Esophagus (tissue), 2 donors: ENCODE measurements at regions not wholly inside any gene's neighbourhood (a gene's known extent, or its start where the extent isn't known, plus 50 kb on each side); places are given as distances from the start of the nearest gene placed in this dataset.

Experiments
- H3K27ac ChIP-seq, 2 donors: one replicate each; pipeline ENCODE4 v1.5.1; 2013; ENCODE audit warnings: low read depth in 2 of 2, mild to moderate bottlenecking in 2 of 2, inconsistent platforms in 1 of 2, low read length in 1 of 2, moderate library complexity in 1 of 2
- H3K27me3 ChIP-seq, 2 donors: one replicate each; pipeline ENCODE4 v1.6.1; 2013; ENCODE audit warnings: low read length in 2 of 2, control low read depth in 1 of 2, mild to moderate bottlenecking in 1 of 2; ENCODE audit not compliant: insufficient read depth in 2 of 2, control insufficient read depth in 1 of 2
- H3K36me3 ChIP-seq, 2 donors: one replicate each; pipeline ENCODE4 v1.6.1; 2013; ENCODE audit warnings: low read length in 1 of 2; ENCODE audit not compliant: control insufficient read depth in 2 of 2, insufficient read depth in 2 of 2
- H3K4me1 ChIP-seq, 2 donors: one replicate each; pipeline ENCODE4 v1.6.1; 2013; ENCODE audit warnings: low read length in 1 of 2; ENCODE audit not compliant: control insufficient read depth in 2 of 2, insufficient read depth in 2 of 2
- H3K4me3 ChIP-seq, 2 donors: one replicate each; pipeline ENCODE4 v1.5.1; 2013; ENCODE audit warnings: low read length in 2 of 2, mild to moderate bottlenecking in 2 of 2, low read depth in 1 of 2, moderate library complexity in 1 of 2
- H3K9me3 ChIP-seq, 2 donors: one replicate each; pipeline ENCODE4 v1.6.1; 2013; ENCODE audit warnings: mild to moderate bottlenecking in 2 of 2, low read depth in 1 of 2, low read length in 1 of 2, moderate library complexity in 1 of 2; ENCODE audit not compliant: control insufficient read depth in 2 of 2, insufficient read depth in 1 of 2
- WGBS, 2 donors: extraction: QIAGEN DNeasy Blood & Tissue Kit; methylation state at CpG; one replicate each; pipeline ENCODE4 v1.1.7; 2013; 5-methylcytosine and 5-hydroxymethylcytosine counted together
- donor health status: healthy with polysubstance abuse.
- donor health status: Bipolar disorder and iron deficiency.

DNA sequence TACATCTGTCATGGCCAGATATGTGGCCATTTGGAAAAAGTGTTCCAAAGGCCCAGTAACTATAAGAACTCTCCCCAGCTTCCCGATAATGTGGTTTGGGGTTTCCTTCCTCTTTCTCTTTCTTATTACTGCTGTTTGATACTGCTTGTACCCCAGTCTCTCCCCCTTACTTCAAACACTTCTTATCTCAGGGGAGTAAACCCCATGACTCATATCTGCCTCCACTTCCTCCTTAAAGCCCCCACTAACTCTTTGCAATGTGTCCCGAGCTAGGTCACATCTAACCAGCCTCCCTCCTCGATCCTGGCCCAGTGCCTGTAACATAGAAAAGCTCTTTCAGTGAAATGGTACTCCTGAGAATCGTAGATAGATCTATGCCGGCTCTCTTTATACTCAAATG is 82.4 kb upstream of the STARD13 start:
- Histone ChIP-seq H3K4me1 (no peaks in the 10 kb centered on the region), H3K36me3 (no peaks in the 10 kb centered on the region), H3K4me3 (no peak overlapping the region), H3K27me3 (no peaks in the 10 kb centered on the region), H3K9me3 (no peaks in the 10 kb centered on the region), H3K27ac (no peak overlapping the region)
- 60 to 71% methylated on average over 5 of the region's 5 CpGs for WGBS, 2 donors

GRCh38 chr13:33369073-33369472 is 83.5 kb upstream of the STARD13 start:
- Histone ChIP-seq H3K4me3 (no peak overlapping the region), H3K36me3 (no peaks in the 10 kb centered on the region), H3K27ac (no peak overlapping the region), H3K9me3 (no peaks in the 10 kb centered on the region), H3K4me1 (no peaks in the 10 kb centered on the region), H3K27me3 (no peaks in the 10 kb centered on the region)
- 62 to 71% methylated on average over 3 of the region's 3 CpGs for WGBS, 2 donors

GRCh38 chr13:33372251-33372919 is 86.8 kb upstream of the STARD13 start:
- H3K4me3 ChIP-seq, result no peak overlapping the region
- H3K27ac ChIP-seq, result no peak overlapping the region
- WGBS, 2 donors, result 72% methylated on average over 4 of the region's 4 CpGs

DNA sequence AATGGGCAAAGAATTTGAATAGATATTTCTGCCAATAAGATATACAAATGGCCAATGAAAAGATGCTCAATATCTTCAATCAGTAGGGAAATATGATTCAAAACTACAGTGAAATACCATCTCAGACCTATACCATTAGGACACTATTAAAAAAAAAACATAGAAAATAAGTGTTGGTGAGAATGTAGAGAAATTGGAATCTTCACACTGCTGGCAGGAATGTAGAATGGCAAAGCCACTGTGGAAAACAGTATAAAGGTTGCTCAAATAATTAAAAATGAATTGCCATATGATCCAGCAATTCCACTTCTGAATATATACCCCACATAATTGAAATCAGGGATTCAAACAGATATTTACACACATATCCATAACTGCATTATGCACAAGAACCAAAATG is 88.1 kb upstream of the STARD13 start:
- Histone ChIP-seq H3K27ac (no peak overlapping the region), H3K9me3 (no peaks in the 10 kb centered on the region), H3K36me3 (no peaks in the 10 kb centered on the region), H3K4me1 (no peaks in the 10 kb centered on the region), H3K4me3 (no peak overlapping the region), H3K27me3 (no peaks in the 10 kb centered on the region)

More at GRCh38 chr13:33372251-33372919, 86.8 kb upstream of the STARD13 start:
- Histone ChIP-seq H3K4me1 (no peaks in the 10 kb centered on the region), H3K27me3 (no peaks in the 10 kb centered on the region), H3K36me3 (no peaks in the 10 kb centered on the region), H3K9me3 (no peaks in the 10 kb centered on the region)

GRCh38 chr13:33375421-33375820 is 89.9 kb upstream of the STARD13 start:
- 80 to 90% methylated on average over 1 of the region's 1 CpG for WGBS, 2 donors
- no peaks in the 10 kb centered on the region for H3K4me1 ChIP-seq
- H3K9me3 ChIP-seq, result no peaks in the 10 kb centered on the region
- H3K4me3 ChIP-seq, result no peak overlapping the region
- no peaks in the 10 kb centered on the region for H3K27me3 ChIP-seq
- H3K36me3 ChIP-seq, result no peaks in the 10 kb centered on the region
- no peak overlapping the region for H3K27ac ChIP-seq

DNA sequence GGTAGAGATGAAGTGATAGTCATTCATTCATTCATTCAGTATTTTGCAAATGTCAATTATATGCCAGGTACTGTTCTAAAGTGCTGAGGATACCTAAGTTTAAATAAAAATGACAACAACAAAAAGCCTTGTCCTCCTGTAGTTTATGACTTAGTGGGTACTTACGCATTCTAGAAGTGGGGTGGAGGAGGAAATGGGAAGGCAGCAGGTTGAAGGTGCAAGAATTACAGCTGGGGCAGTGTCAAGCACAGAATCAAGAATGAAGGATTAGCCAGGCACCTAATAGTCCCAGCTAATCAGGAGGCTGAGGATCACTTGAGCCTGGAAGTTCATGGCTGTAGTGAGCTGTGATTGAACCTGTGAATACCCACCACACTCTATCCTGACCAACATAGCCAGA is 90.7 kb upstream of the STARD13 start:
- no peaks in the 10 kb centered on the region for H3K4me1 ChIP-seq
- 94 to 100% methylated on average over 1 of the region's 1 CpG for WGBS, 2 donors
- no peak overlapping the region for H3K27ac ChIP-seq
- H3K4me3 ChIP-seq, result no peak overlapping the region
- no peaks in the 10 kb centered on the region for H3K9me3 ChIP-seq
- no peaks in the 10 kb centered on the region for H3K27me3 ChIP-seq
- no peaks in the 10 kb centered on the region for H3K36me3 ChIP-seq

DNA sequence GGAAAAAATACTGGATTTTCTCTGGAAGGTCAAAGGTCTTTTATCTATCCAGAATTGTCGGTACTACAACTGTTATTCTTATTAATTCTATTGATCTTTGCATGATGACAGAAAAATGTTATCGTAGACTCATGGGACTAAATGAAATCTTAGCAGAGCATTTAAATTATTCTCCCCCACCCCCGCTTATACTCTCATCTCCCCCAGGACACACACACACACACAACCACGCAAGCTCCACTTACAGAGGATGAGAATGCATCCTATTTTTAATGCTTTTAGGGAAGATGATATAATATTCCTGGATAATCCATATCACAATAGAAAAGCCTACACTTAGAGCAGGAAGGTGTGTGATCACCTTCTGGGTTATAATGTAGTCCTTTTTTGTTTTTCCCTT is 91.9 kb upstream of the STARD13 start:
- Histone ChIP-seq H3K4me1 (no peaks in the 10 kb centered on the region), H3K27me3 (no peaks in the 10 kb centered on the region), H3K36me3 (no peaks in the 10 kb centered on the region), H3K4me3 (no peak overlapping the region), H3K27ac (no peak overlapping the region), H3K9me3 (no peaks in the 10 kb centered on the region)
- 86 to 94% methylated on average over 4 of the region's 4 CpGs for WGBS, 2 donors

GRCh38 chr13:33377825-33378224 is 92.3 kb upstream of the STARD13 start:
- H3K36me3 ChIP-seq, result no peaks in the 10 kb centered on the region
- no peak overlapping the region for H3K27ac ChIP-seq
- no peaks in the 10 kb centered on the region for H3K27me3 ChIP-seq
- no peak overlapping the region for H3K4me3 ChIP-seq
- no peaks in the 10 kb centered on the region for H3K9me3 ChIP-seq
- no peaks in the 10 kb centered on the region for H3K4me1 ChIP-seq

GRCh38 chr13:33379608-33380007 is 94.1 kb upstream of the STARD13 start:
- H3K36me3 ChIP-seq, result no peaks in the 10 kb centered on the region
- H3K4me1 ChIP-seq, result no peaks in the 10 kb centered on the region
- no peaks in the 10 kb centered on the region for H3K27me3 ChIP-seq
- H3K4me3 ChIP-seq, result no peak overlapping the region
- no peak overlapping the region for H3K27ac ChIP-seq
- no peaks in the 10 kb centered on the region for H3K9me3 ChIP-seq

DNA sequence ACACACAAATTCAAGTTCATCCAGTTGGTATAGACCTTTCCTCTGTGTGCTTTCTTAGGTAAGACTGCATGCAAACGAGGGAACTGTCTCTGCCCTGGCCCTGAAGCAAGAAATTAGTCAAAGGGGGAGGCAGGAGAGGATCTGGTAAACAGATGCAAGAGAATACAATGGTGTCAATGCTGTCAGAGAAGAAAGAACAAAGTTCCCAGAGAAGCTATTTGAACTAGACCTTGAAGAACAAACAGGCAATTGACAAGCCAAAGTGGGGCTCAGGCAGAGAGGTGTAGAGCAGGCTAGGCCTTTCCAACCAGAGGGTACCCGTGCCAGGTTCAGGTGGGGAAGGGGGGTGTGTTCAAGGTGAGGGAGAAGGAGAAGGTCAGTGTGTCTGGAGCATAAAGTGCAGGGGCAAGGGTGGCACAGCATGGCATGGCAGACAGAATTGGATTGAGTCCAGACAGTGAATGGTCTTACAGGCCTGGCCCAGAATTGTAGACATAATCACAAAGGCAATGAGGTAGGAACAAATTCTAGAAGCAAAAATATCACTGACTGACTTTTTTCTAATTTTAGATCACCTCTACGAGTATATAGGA is 95.0 kb upstream of the STARD13 start:
- no peaks in the 10 kb centered on the region for H3K4me1 ChIP-seq
- no peak overlapping the region for H3K27ac ChIP-seq
- H3K36me3 ChIP-seq, result no peaks in the 10 kb centered on the region
- WGBS, 2 donors, result 81 to 82% methylated on average over 3 of the region's 3 CpGs
- H3K9me3 ChIP-seq, result no peaks in the 10 kb centered on the region
- H3K27me3 ChIP-seq, result no peaks in the 10 kb centered on the region
- H3K4me3 ChIP-seq, result no peak overlapping the region
